GM23338 (cell line): ENCODE measurements at regions not wholly inside any gene's neighbourhood (a gene's known extent, or its start where the extent isn't known, plus 50 kb on each side); places are given as distances from the start of the nearest gene placed in this dataset.

Source experiments
- ATAC-seq: fragments of 200-7000 bp; cut with Tn5 transposase; 3 replicates; pipeline ENCODE4 v1.9.1; 2020
- DNase-seq: peaks from one replicate; pipeline ENCODE4 v3.0.0-alpha.2; 2015; ENCODE audit warnings: low spot score
- H2AFZ ChIP-seq: fragments of 200-600 bp; sonication (generic); 2 replicates; pipeline ENCODE4 v1.8.0; 2016; ENCODE audit warnings: antibody characterized with exemption, mild to moderate bottlenecking, moderate library complexity
- H3F3A ChIP-seq: fragments of 200-600 bp; sonication (generic); replicated peaks from 2 replicates; pipeline ENCODE4 v1.8.0; 2017; ENCODE audit warnings: antibody characterized with exemption, mixed run types, low read depth
- H3K27ac ChIP-seq: fragments of 200-600 bp; sonication (generic); 2 replicates; pipeline ENCODE4 v1.6.1; 2016; ENCODE audit warnings: low read depth
- H3K27me3 ChIP-seq: fragments of 200-600 bp; sonication (generic); 2 replicates; pipeline ENCODE4 v1.8.0; 2016; ENCODE audit warnings: mild to moderate bottlenecking, mixed run types, moderate library complexity; ENCODE audit not compliant: insufficient read depth
- H3K36me3 ChIP-seq: fragments of 200-600 bp; sonication (generic); 2 replicates; pipeline ENCODE4 v1.8.0; 2016; ENCODE audit warnings: mild to moderate bottlenecking; ENCODE audit not compliant: insufficient read depth
- H3K4me1 ChIP-seq: fragments of 200-600 bp; sonication (generic); 2 replicates; pipeline ENCODE4 v1.8.0; 2016; ENCODE audit warnings: mild to moderate bottlenecking, moderate library complexity; ENCODE audit not compliant: insufficient read depth
- H3K4me2 ChIP-seq: fragments of 200-600 bp; sonication (generic); 2 replicates; pipeline ENCODE4 v1.7.1; 2017; ENCODE audit warnings: mixed run types
- H3K4me3 ChIP-seq: fragments of 200-600 bp; sonication (generic); 2 replicates; pipeline ENCODE4 v1.6.1; 2016; ENCODE audit warnings: mixed run types
- H3K79me2 ChIP-seq: fragments of 200-600 bp; sonication (generic); replicated peaks from 2 replicates; pipeline ENCODE4 v1.8.0; 2017; ENCODE audit warnings: mild to moderate bottlenecking; ENCODE audit not compliant: insufficient read depth
- H3K9me2 ChIP-seq: fragments of 200-600 bp; sonication (generic); 2 replicates; pipeline ENCODE4 v1.8.0; 2017; ENCODE audit not compliant: insufficient read depth
- H4K20me1 ChIP-seq: fragments of 200-600 bp; sonication (generic); replicated peaks from 2 replicates; pipeline ENCODE4 v1.8.0; 2017; ENCODE audit warnings: mild to moderate bottlenecking; ENCODE audit not compliant: insufficient read depth
- H3K27ac Mint-ChIP-seq: 2 replicates; pipeline ENCODE4 v1.8.0; 2020; ENCODE audit warnings: inconsistent platforms, mild to moderate bottlenecking, moderate library complexity, mixed read lengths
- H3K27me3 Mint-ChIP-seq: 3 replicates; pipeline ENCODE4 v1.8.0; 2022; ENCODE audit warnings: low read depth, mild to moderate bottlenecking, moderate library complexity, mixed read lengths, inconsistent platforms; ENCODE audit not compliant: insufficient read depth, poor library complexity
- H3K36me3 Mint-ChIP-seq: 3 replicates; pipeline ENCODE4 v1.8.0; 2021; ENCODE audit warnings: low read depth, mild to moderate bottlenecking, inconsistent platforms, moderate library complexity, mixed read lengths
- H3K4me1 Mint-ChIP-seq: 3 replicates; pipeline ENCODE4 v1.8.0; 2020; ENCODE audit warnings: mild to moderate bottlenecking, inconsistent platforms, mixed read lengths
- H3K4me3 Mint-ChIP-seq: 3 replicates; pipeline ENCODE4 v1.8.0; 2021; ENCODE audit warnings: moderate library complexity, mild to moderate bottlenecking, inconsistent platforms, mixed read lengths
- H3K9me3 Mint-ChIP-seq: 3 replicates; pipeline ENCODE4 v1.8.0; 2020; ENCODE audit warnings: moderate library complexity, mild to moderate bottlenecking, inconsistent platforms, mixed read lengths
- EZH2phosphoT487 ChIP-seq: fragments of 200-600 bp; sonication (generic); IDR thresholded peaks from one replicate; pipeline ENCODE4 v1.8.1; 2018; ENCODE audit warnings: antibody characterized with exemption; ENCODE audit not compliant: unreplicated experiment
- JUNB ChIP-seq: IDR thresholded peaks from one replicate; pipeline ENCODE4 v1.6.1; 2016; ENCODE audit warnings: antibody characterized with exemption; ENCODE audit not compliant: unreplicated experiment
- POLR2AphosphoS5 ChIP-seq: IDR thresholded peaks from 2 replicates; pipeline ENCODE4 v1.6.1; 2016; ENCODE audit warnings: antibody characterized with exemption, low read depth
- STAT1 ChIP-seq: IDR thresholded peaks from one replicate; pipeline ENCODE4 v1.6.1; 2016; ENCODE audit warnings: antibody characterized with exemption; ENCODE audit not compliant: unreplicated experiment
- ZNF114 ChIP-seq: fragments of 250-450 bp; sonication (Bioruptor Pico); IDR thresholded peaks from 2 replicates; pipeline ENCODE4 v1.5.0; 2020; ENCODE audit warnings: mild to moderate bottlenecking, moderate library complexity
- ZNF331 ChIP-seq: fragments of 250-450 bp; sonication (Bioruptor Pico); IDR thresholded peaks from 2 replicates; pipeline ENCODE4 v1.5.0; 2020; ENCODE audit warnings: low read depth, mild to moderate bottlenecking, moderate library complexity
- TF ChIP-seq, protein P1 (sequence below): fragments of 250-450 bp; sonication (Bioruptor Pico); IDR thresholded peaks from 2 replicates; pipeline ENCODE4 v1.5.0; 2020; ENCODE audit warnings: mild to moderate bottlenecking, moderate library complexity
- TF ChIP-seq, protein P2 (sequence below): IDR thresholded peaks from 2 replicates; pipeline ENCODE4 v1.6.1; 2016; ENCODE audit warnings: antibody characterized with exemption
- TF ChIP-seq, protein P3 (sequence below): IDR thresholded peaks from one replicate; pipeline ENCODE4 v1.6.1; 2018; ENCODE audit warnings: antibody characterized with exemption; ENCODE audit not compliant: unreplicated experiment

DNA sequence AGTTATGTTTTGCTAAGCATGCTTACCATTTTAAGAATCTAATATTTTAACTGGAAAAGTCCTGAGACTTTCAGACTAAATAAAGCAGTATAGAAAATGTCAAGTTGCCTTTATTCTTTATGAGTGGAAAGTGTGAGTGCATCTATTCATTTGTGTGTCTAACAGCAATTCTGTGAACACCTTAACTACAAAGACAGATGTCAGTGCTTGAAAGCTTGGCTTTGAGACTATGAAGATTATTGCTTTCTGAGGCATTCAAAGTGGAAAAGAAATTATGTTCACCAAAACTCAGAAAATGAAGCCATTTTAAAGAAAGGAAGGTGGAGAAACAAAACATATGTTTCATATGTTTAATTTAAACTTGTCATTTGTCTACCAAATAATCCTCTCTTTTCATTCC is 294.5 kb upstream of the SEMA3C start:
- Mint-ChIP-seq H3K9me3 (no peaks in the 10 kb centered on the region), H3K4me3 (no peak overlapping the region), H3K4me1 (no peaks in the 10 kb centered on the region), H3K27me3 (no peaks in the 10 kb centered on the region), H3K27ac (no peak overlapping the region), H3K36me3 (no peaks in the 10 kb centered on the region)
- Histone ChIP-seq H3K4me1 (no peaks in the 10 kb centered on the region), H3K27ac (no peak overlapping the region), H3K36me3 (no peaks in the 10 kb centered on the region), H2AFZ (no peak overlapping the region), H3K9me2 (no peaks in the 10 kb centered on the region), H3K27me3 (no peaks in the 10 kb centered on the region), H3K4me3 (no peak overlapping the region), H3F3A (no peaks in the 10 kb centered on the region), H3K79me2 (no peaks in the 10 kb centered on the region), H4K20me1 (no peaks in the 10 kb centered on the region), H3K4me2 (no peak overlapping the region)
- DNase-seq (no peak), ATAC-seq (no peak)
- TF ChIP-seq, protein P1, sequence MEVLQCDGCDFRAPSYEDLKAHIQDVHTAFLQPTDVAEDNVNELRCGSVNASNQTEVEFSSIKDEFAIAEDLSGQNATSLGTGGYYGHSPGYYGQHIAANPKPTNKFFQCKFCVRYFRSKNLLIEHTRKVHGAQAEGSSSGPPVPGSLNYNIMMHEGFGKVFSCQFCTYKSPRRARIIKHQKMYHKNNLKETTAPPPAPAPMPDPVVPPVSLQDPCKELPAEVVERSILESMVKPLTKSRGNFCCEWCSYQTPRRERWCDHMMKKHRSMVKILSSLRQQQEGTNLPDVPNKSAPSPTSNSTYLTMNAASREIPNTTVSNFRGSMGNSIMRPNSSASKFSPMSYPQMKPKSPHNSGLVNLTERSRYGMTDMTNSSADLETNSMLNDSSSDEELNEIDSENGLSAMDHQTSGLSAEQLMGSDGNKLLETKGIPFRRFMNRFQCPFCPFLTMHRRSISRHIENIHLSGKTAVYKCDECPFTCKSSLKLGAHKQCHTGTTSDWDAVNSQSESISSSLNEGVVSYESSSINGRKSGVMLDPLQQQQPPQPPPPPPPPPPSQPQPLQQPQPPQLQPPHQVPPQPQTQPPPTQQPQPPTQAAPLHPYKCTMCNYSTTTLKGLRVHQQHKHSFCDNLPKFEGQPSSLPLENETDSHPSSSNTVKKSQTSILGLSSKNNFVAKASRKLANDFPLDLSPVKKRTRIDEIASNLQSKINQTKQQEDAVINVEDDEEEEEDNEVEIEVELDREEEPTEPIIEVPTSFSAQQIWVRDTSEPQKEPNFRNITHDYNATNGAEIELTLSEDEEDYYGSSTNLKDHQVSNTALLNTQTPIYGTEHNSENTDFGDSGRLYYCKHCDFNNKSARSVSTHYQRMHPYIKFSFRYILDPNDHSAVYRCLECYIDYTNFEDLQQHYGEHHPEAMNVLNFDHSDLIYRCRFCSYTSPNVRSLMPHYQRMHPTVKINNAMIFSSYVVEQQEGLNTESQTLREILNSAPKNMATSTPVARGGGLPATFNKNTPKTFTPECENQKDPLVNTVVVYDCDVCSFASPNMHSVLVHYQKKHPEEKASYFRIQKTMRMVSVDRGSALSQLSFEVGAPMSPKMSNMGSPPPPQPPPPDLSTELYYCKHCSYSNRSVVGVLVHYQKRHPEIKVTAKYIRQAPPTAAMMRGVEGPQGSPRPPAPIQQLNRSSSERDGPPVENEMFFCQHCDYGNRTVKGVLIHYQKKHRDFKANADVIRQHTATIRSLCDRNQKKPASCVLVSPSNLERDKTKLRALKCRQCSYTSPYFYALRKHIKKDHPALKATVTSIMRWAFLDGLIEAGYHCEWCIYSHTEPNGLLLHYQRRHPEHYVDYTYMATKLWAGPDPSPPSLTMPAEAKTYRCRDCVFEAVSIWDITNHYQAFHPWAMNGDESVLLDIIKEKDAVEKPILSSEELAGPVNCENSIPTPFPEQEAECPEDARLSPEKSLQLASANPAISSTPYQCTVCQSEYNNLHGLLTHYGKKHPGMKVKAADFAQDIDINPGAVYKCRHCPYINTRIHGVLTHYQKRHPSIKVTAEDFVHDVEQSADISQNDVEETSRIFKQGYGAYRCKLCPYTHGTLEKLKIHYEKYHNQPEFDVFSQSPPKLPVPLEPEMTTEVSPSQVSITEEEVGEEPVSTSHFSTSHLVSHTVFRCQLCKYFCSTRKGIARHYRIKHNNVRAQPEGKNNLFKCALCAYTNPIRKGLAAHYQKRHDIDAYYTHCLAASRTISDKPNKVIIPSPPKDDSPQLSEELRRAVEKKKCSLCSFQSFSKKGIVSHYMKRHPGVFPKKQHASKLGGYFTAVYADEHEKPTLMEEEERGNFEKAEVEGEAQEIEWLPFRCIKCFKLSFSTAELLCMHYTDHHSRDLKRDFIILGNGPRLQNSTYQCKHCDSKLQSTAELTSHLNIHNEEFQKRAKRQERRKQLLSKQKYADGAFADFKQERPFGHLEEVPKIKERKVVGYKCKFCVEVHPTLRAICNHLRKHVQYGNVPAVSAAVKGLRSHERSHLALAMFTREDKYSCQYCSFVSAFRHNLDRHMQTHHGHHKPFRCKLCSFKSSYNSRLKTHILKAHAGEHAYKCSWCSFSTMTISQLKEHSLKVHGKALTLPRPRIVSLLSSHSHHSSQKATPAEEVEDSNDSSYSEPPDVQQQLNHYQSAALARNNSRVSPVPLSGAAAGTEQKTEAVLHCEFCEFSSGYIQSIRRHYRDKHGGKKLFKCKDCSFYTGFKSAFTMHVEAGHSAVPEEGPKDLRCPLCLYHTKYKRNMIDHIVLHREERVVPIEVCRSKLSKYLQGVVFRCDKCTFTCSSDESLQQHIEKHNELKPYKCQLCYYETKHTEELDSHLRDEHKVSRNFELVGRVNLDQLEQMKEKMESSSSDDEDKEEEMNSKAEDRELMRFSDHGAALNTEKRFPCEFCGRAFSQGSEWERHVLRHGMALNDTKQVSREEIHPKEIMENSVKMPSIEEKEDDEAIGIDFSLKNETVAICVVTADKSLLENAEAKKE (CRISPR knock-in tag) = no peak
- TF ChIP-seq, protein P2, sequence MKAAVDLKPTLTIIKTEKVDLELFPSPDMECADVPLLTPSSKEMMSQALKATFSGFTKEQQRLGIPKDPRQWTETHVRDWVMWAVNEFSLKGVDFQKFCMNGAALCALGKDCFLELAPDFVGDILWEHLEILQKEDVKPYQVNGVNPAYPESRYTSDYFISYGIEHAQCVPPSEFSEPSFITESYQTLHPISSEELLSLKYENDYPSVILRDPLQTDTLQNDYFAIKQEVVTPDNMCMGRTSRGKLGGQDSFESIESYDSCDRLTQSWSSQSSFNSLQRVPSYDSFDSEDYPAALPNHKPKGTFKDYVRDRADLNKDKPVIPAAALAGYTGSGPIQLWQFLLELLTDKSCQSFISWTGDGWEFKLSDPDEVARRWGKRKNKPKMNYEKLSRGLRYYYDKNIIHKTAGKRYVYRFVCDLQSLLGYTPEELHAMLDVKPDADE = no peak
- TF ChIP-seq EZH2phosphoT487 (no peak), ZNF331 (CRISPR knock-in tag) (no peak), JUNB (no peak), STAT1 (no peak), POLR2AphosphoS5 (no peak), ZNF114 (CRISPR knock-in tag) (no peak)
- TF ChIP-seq, protein P3, sequence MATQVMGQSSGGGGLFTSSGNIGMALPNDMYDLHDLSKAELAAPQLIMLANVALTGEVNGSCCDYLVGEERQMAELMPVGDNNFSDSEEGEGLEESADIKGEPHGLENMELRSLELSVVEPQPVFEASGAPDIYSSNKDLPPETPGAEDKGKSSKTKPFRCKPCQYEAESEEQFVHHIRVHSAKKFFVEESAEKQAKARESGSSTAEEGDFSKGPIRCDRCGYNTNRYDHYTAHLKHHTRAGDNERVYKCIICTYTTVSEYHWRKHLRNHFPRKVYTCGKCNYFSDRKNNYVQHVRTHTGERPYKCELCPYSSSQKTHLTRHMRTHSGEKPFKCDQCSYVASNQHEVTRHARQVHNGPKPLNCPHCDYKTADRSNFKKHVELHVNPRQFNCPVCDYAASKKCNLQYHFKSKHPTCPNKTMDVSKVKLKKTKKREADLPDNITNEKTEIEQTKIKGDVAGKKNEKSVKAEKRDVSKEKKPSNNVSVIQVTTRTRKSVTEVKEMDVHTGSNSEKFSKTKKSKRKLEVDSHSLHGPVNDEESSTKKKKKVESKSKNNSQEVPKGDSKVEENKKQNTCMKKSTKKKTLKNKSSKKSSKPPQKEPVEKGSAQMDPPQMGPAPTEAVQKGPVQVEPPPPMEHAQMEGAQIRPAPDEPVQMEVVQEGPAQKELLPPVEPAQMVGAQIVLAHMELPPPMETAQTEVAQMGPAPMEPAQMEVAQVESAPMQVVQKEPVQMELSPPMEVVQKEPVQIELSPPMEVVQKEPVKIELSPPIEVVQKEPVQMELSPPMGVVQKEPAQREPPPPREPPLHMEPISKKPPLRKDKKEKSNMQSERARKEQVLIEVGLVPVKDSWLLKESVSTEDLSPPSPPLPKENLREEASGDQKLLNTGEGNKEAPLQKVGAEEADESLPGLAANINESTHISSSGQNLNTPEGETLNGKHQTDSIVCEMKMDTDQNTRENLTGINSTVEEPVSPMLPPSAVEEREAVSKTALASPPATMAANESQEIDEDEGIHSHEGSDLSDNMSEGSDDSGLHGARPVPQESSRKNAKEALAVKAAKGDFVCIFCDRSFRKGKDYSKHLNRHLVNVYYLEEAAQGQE = no peak
